HS-27A (cell line): ENCODE measurements at regions not wholly inside any gene's neighbourhood (a gene's known extent, or its start where the extent isn't known, plus 50 kb on each side); places are given as distances from the start of the nearest gene placed in this dataset.

Source experiments
- DNase-seq: peaks from one replicate; pipeline ENCODE4 v3.0.0-alpha.2; 2012; ENCODE audit warnings: low read depth, missing footprints

- no peak for DNase-seq
Observed at GRCh38 chr13:74388626-74389025, 254.4 kb upstream of the KLF12 start.

GRCh38 chr13:74372511-74372910 lies 238.3 kb upstream of the KLF12 start:
- DNase-seq: no peak

GRCh38 chr13:74367193-74367592 lies 233.0 kb upstream of the KLF12 start:
- DNase-seq: no peak

- DNase-seq: no peak
Observed at GRCh38 chr13:74361274-74361673, 227.1 kb upstream of the KLF12 start.

GRCh38 chr13:74346960-74347359 lies 212.8 kb upstream of the KLF12 start:
- DNase-seq: no peak

GRCh38 chr13:74338341-74338740 lies 204.1 kb upstream of the KLF12 start:
- no peak for DNase-seq

GRCh38 chr13:74336546-74336945 lies 202.3 kb upstream of the KLF12 start:
- DNase-seq: no peak

- DNase-seq: no peak
Observed at GRCh38 chr13:74335370-74335769, 201.2 kb upstream of the KLF12 start.

GRCh38 chr13:74329962-74330361 lies 195.8 kb upstream of the KLF12 start:
- no peak for DNase-seq

GRCh38 chr13:74325106-74325505 lies 190.9 kb upstream of the KLF12 start:
- peak; percentile 15 for DNase-seq

- no peak for DNase-seq
Observed at GRCh38 chr13:74324338-74324737, 190.1 kb upstream of the KLF12 start.

- DNase-seq: no peak
Observed at GRCh38 chr13:74322562-74322961, 188.4 kb upstream of the KLF12 start.

- no peak for DNase-seq
Observed at GRCh38 chr13:74320282-74320681, 186.1 kb upstream of the KLF12 start.

GRCh38 chr13:74316547-74316946 lies 182.3 kb upstream of the KLF12 start:
- DNase-seq: no peak

GRCh38 chr13:74306496-74306895 lies 172.3 kb upstream of the KLF12 start:
- no peak for DNase-seq

- no peak for DNase-seq
Observed at GRCh38 chr13:74305876-74306275, 171.7 kb upstream of the KLF12 start.

GRCh38 chr13:74301258-74301935 lies 167.2 kb upstream of the KLF12 start:
- DNase-seq: no peak

- no peak for DNase-seq
Observed at GRCh38 chr13:74300162-74300561, 166.0 kb upstream of the KLF12 start.

GRCh38 chr13:74299721-74300120 lies 165.5 kb upstream of the KLF12 start:
- no peak for DNase-seq

- no peak for DNase-seq
Observed at GRCh38 chr13:74298923-74299322, 164.7 kb upstream of the KLF12 start.

- DNase-seq: no peak
Observed at GRCh38 chr13:74289861-74290773, 155.9 kb upstream of the KLF12 start.

GRCh38 chr13:74289107-74289506 lies 154.9 kb upstream of the KLF12 start:
- DNase-seq: no peak

- DNase-seq: no peak
Observed at GRCh38 chr13:74288361-74288911, 154.2 kb upstream of the KLF12 start.
